PC-3 (cell line): ENCODE measurements at regions not wholly inside any gene's neighbourhood (a gene's known extent, or its start where the extent isn't known, plus 50 kb on each side); places are given as distances from the start of the nearest gene placed in this dataset.

Source experiments
- ATAC-seq: fragments of 200-7000 bp; cut with Tn5 transposase; 2 replicates; pipeline ENCODE4 v1.9.1; 2020; ENCODE audit warnings: mild to moderate bottlenecking, moderate library complexity
- BruUV-seq: library from RNA; stranded (reverse); fragments of 400-500 nt; replicated peaks from 2 replicates; lab custom pipeline; 2021; lab: Mats Ljungman, UMichigan
- CTCF ChIA-PET: fragments of 300-600 bp; sonication (Branson Sonifier 250); formaldehyde crosslinking; loops from one replicate; lab custom pipeline; 2022; ENCODE audit warnings: antibody characterized with exemption; lab: Charles Lee
- POLR2A ChIA-PET: fragments of 300-600 bp; sonication (Branson Sonifier 250); formaldehyde crosslinking; loops from one replicate; lab custom pipeline; 2022; ENCODE audit warnings: antibody characterized with exemption; ENCODE audit not compliant: unreplicated experiment; lab: Charles Lee
- DNase-seq: peaks from one replicate; pipeline ENCODE4 v3.0.0-alpha.2; 2015
- H2AFZ ChIP-seq: fragments of 300-600 bp; sonication (generic); 2 replicates; pipeline ENCODE4 v1.6.0; 2016; ENCODE audit warnings: antibody characterized with exemption, low read length
- H3F3A ChIP-seq: fragments of 300-600 bp; sonication (generic); one replicate; pipeline ENCODE4 v1.6.0; 2017; ENCODE audit warnings: antibody characterized with exemption, low read length, control low read depth, mild to moderate bottlenecking; ENCODE audit not compliant: unreplicated experiment
- H3K27ac ChIP-seq: fragments of 300-600 bp; sonication (generic); 2 replicates; pipeline ENCODE4 v1.5.1; 2016; ENCODE audit warnings: mild to moderate bottlenecking, low read length
- H3K27me3 ChIP-seq: fragments of 300-600 bp; sonication (generic); 2 replicates; pipeline ENCODE4 v1.6.1; 2016; ENCODE audit warnings: low read length, mixed read lengths
- H3K36me3 ChIP-seq: fragments of 300-600 bp; sonication (generic); 2 replicates; pipeline ENCODE4 v1.6.1; 2016; ENCODE audit warnings: low read depth, mixed run types, low read length, mixed read lengths
- H3K4me1 ChIP-seq: fragments of 300-600 bp; sonication (generic); 2 replicates; pipeline ENCODE4 v1.5.1; 2016; ENCODE audit warnings: low read length; ENCODE audit not compliant: insufficient read depth
- H3K4me2 ChIP-seq: fragments of 300-600 bp; sonication (generic); 2 replicates; pipeline ENCODE4 v1.6.0; 2016; ENCODE audit warnings: low read length
- H3K4me3 ChIP-seq: fragments of 300-600 bp; sonication (generic); 2 replicates; pipeline ENCODE4 v1.5.1; 2016; ENCODE audit warnings: mild to moderate bottlenecking, low read length, mixed read lengths
- H3K79me2 ChIP-seq: fragments of 300-600 bp; sonication (generic); 2 replicates; pipeline ENCODE4 v1.6.1; 2017; ENCODE audit warnings: low read length, mixed read lengths
- H3K9ac ChIP-seq: fragments of 300-600 bp; sonication (generic); 2 replicates; pipeline ENCODE4 v1.6.0; 2016; ENCODE audit warnings: mild to moderate bottlenecking, low read length
- H3K9me2 ChIP-seq: fragments of 300-600 bp; sonication (generic); replicated peaks from 2 replicates; pipeline ENCODE4 v1.6.1; 2016; ENCODE audit warnings: mixed run types, low read length, mixed read lengths
- H3K9me3 ChIP-seq: fragments of 300-600 bp; sonication (generic); 2 replicates; pipeline ENCODE4 v1.6.1; 2016; ENCODE audit warnings: low read length, mixed read lengths
- H4K20me1 ChIP-seq: fragments of 300-600 bp; sonication (generic); 2 replicates; pipeline ENCODE4 v1.6.1; 2016; ENCODE audit warnings: low read length, mixed read lengths
- EZH2 ChIP-seq: fragments of 300-600 bp; sonication (generic); IDR thresholded peaks from one replicate; pipeline ENCODE4 v1.6.1; 2017; ENCODE audit warnings: antibody characterized with exemption, mild to moderate bottlenecking, low read length; ENCODE audit not compliant: unreplicated experiment
- EZH2phosphoT487 ChIP-seq: fragments of 300-600 bp; sonication (generic); IDR thresholded peaks from 2 replicates; pipeline ENCODE4 v1.6.1; 2018; ENCODE audit warnings: mild to moderate bottlenecking, antibody characterized with exemption, low read length, borderline replicate concordance
- intact Hi-C: fragments of 100-400 bp; cut with micrococcal nuclease; formaldehyde crosslinking; loops from 2 replicates; pipeline ENCODE4 v1.9.0; 2023
- TF ChIP-seq, protein P1 (sequence below): fragments of 300-600 bp; sonication (generic); conservative IDR thresholded peaks from 2 replicates; pipeline ENCODE4 v1.5.1; 2017; ENCODE audit warnings: antibody characterized with exemption, low read depth, mild to moderate bottlenecking, low read length

DNA sequence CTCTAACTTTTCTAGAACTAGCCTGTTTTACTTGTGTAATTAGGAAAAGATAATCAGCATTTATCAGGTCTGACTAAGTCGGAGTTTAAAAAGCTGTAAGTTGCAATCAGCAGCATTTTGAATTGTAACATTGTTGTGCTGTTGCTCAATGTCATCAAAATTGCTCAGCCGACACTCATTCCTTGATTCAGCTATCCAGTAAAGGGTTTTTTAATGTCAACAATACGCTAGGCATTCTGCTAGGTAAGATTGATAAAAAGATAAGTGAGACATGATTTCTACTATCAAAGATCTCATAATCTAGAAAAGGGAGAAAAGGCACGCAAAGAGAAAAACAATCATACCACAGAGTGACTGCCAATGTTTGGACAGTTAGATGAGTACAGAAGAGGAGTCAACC, 327.1 kb upstream of the CDH2 start:
- ATAC-seq: peak; percentile 67
- Histone ChIP-seq H4K20me1 (no peaks in the 10 kb centered on the region), H3K79me2 (no peaks in the 10 kb centered on the region), H3K9me2 (no peaks in the 10 kb centered on the region), H3K9ac (no peak overlapping the region), H3F3A (no peaks in the 10 kb centered on the region), H3K4me2 (peak overlapping the region; percentile 31; the same call in 1 of the 2 replicates), H3K4me1 (peaks cover 11% of the 10 kb centered on the region), H3K27ac (no peak overlapping the region), H3K9me3 (no peaks in the 10 kb centered on the region), H3K36me3 (no peaks in the 10 kb centered on the region), H2AFZ (peak overlapping the region; percentile 49), H3K4me3 (no peak overlapping the region), H3K27me3 (no peaks in the 10 kb centered on the region)
- no TSS peak for BruUV-seq
- intact Hi-C loops: no loop called here
- DNase-seq: peak; percentile 63
- ChIA-PET CTCF (no interaction called here), POLR2A (no interaction called here)
- TF ChIP-seq EZH2phosphoT487: no peak

DNA sequence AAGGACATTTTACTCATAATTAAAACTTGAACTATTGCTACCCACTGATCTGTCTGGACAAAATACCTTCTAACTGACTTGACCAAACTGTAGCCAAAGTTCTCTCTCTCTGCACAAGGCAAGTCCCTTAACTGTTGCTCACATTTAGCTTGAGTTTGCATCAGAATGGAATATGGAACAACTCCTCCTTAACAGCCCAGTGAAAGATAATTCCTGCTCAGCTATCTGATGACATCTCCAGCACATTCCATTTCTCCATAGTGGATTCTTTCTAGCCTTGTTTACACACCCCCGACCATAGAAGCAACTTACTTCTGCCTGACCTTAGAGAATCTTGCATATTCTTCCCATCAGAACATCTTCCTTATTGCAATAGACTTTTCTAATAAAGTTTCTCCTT, 317.2 kb upstream of the CDH2 start:
- ChIA-PET CTCF (no interaction called here), POLR2A (no interaction called here)
- H3K9me3 ChIP-seq: no peaks in the 10 kb centered on the region
- H4K20me1 ChIP-seq: no peaks in the 10 kb centered on the region
- no peak overlapping the region for H3K4me2 ChIP-seq
- H3K27me3 ChIP-seq: no peaks in the 10 kb centered on the region
- no peak overlapping the region for H2AFZ ChIP-seq
- intact Hi-C loops: no loop called here
- no peaks in the 10 kb centered on the region for H3K36me3 ChIP-seq
- TF ChIP-seq EZH2phosphoT487 (no peak), EZH2 (no peak)
- TF ChIP-seq, protein P1, sequence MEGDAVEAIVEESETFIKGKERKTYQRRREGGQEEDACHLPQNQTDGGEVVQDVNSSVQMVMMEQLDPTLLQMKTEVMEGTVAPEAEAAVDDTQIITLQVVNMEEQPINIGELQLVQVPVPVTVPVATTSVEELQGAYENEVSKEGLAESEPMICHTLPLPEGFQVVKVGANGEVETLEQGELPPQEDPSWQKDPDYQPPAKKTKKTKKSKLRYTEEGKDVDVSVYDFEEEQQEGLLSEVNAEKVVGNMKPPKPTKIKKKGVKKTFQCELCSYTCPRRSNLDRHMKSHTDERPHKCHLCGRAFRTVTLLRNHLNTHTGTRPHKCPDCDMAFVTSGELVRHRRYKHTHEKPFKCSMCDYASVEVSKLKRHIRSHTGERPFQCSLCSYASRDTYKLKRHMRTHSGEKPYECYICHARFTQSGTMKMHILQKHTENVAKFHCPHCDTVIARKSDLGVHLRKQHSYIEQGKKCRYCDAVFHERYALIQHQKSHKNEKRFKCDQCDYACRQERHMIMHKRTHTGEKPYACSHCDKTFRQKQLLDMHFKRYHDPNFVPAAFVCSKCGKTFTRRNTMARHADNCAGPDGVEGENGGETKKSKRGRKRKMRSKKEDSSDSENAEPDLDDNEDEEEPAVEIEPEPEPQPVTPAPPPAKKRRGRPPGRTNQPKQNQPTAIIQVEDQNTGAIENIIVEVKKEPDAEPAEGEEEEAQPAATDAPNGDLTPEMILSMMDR: no peak
- no TSS peak for BruUV-seq
- H3K9me2 ChIP-seq: no peaks in the 10 kb centered on the region
- H3K4me1 ChIP-seq: no peaks in the 10 kb centered on the region
- H3K79me2 ChIP-seq: no peaks in the 10 kb centered on the region
- no peak overlapping the region for H3K27ac ChIP-seq
- H3K9ac ChIP-seq: no peak overlapping the region
- no peak overlapping the region for H3K4me3 ChIP-seq
- DNase-seq (no peak), ATAC-seq (no peak)
- H3F3A ChIP-seq: no peaks in the 10 kb centered on the region

DNA sequence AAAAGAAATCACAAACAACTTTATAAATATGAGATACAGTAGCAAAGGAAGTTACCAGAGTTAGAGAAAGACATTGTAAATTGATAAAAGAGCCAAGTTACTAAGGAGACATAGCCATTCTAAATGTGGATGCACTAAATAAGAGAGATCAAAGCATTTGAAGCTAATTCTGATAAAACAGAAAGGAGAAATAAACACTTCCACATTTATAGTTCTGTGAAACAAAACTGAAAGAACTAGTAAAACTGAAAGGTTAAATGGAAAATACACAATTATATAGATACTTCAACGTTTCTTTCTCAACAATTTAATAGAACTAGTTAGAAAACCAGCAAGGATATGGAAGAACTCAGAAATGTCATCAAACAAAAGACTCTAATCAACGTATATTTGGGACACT, 309.0 kb upstream of the CDH2 start:
- no peak overlapping the region for H3K9ac ChIP-seq

More for the DNA sequence above, 309.0 kb upstream of the CDH2 start:
- no peaks in the 10 kb centered on the region for H3K79me2 ChIP-seq
- intact Hi-C loops: no loop called here
- no peaks in the 10 kb centered on the region for H3K27me3 ChIP-seq
- no peaks in the 10 kb centered on the region for H3K9me3 ChIP-seq
- H3K4me1 ChIP-seq: no peaks in the 10 kb centered on the region
- no peak overlapping the region for H3K27ac ChIP-seq
- no peak overlapping the region for H3K4me2 ChIP-seq
- TF ChIP-seq, protein P1: no peak
- TF ChIP-seq EZH2 (no peak), EZH2phosphoT487 (no peak)
- no peak overlapping the region for H2AFZ ChIP-seq
- no peaks in the 10 kb centered on the region for H4K20me1 ChIP-seq
- no peak for ATAC-seq
- POLR2A ChIA-PET: no interaction called here
- no peaks in the 10 kb centered on the region for H3K9me2 ChIP-seq
- CTCF ChIA-PET: no interaction called here
- no peak overlapping the region for H3K4me3 ChIP-seq
- no peaks in the 10 kb centered on the region for H3K36me3 ChIP-seq
- no TSS peak for BruUV-seq
- H3F3A ChIP-seq: no peaks in the 10 kb centered on the region
- DNase-seq: no peak
